GM12891 (cell line): ENCODE measurements at regions not wholly inside any gene's neighbourhood (a gene's known extent, or its start where the extent isn't known, plus 50 kb on each side); places are given as distances from the start of the nearest gene placed in this dataset.

Experiments
- DNase-seq: peaks from one replicate; pipeline ENCODE4 v3.0.0; 2011; ENCODE audit warnings: low spot score; ENCODE audit not compliant: insufficient read length
- FAIRE-seq: peaks from 2 replicates; lab custom pipeline; 2011; peaks lifted over from hg19 to GRCh38; lab: Jason Lieb, UNC
- PAX5 ChIP-seq: IDR thresholded peaks from 2 replicates; pipeline ENCODE4 v1.6.1; 2011; ENCODE audit warnings: low read length, moderate library complexity, mild to moderate bottlenecking; ENCODE audit not compliant: insufficient read depth, severe bottlenecking
- POLR2A ChIP-seq: IDR thresholded peaks from 2 replicates; pipeline ENCODE4 v1.6.1; 2011; ENCODE audit warnings: low read depth, low read length, control low read depth
- POLR2AphosphoS5 ChIP-seq: IDR thresholded peaks from 2 replicates; pipeline ENCODE4 v1.6.1; 2011; ENCODE audit warnings: low read depth, low read length, control low read depth
- POU2F2 ChIP-seq: IDR thresholded peaks from 2 replicates; pipeline ENCODE4 v1.6.1; 2011; ENCODE audit warnings: low read depth, mild to moderate bottlenecking, control low read depth, low read length, moderate library complexity
- SPI1 ChIP-seq: IDR thresholded peaks from 2 replicates; pipeline ENCODE4 v1.6.1; 2011; ENCODE audit warnings: low read depth, low read length, control low read depth
- TAF1 ChIP-seq: IDR thresholded peaks from 2 replicates; pipeline ENCODE4 v1.6.1; 2011; ENCODE audit warnings: low read depth, low read length, control low read depth

- TF ChIP-seq POLR2AphosphoS5 (no peak), SPI1 (no peak), TAF1 (no peak), PAX5 (no peak), POLR2A (no peak), POU2F2 (no peak)
- DNase-seq (no peak), FAIRE-seq (no peak)
Observed at GRCh38 chr2:150889141-150889540, 372.5 kb downstream of the RBM43 start.

- TF ChIP-seq SPI1 (no peak), PAX5 (no peak), TAF1 (no peak), POLR2AphosphoS5 (no peak), POLR2A (no peak)
- FAIRE-seq (no peak), DNase-seq (no peak)
Observed at GRCh38 chr2:150888337-150888736, 373.3 kb downstream of the RBM43 start.

- DNase-seq (no peak), FAIRE-seq (no peak)
- TF ChIP-seq POU2F2 (no peak), POLR2A (no peak), SPI1 (no peak)
Observed at GRCh38 chr2:150887926-150888325, 373.7 kb downstream of the RBM43 start.

- no peak for DNase-seq
- TF ChIP-seq POLR2A (no peak), POLR2AphosphoS5 (no peak), TAF1 (no peak), PAX5 (no peak), POU2F2 (no peak)
- no peak for FAIRE-seq
Observed at GRCh38 chr2:150885774-150886386, 375.8 kb downstream of the RBM43 start.

GRCh38 chr2:150885236-150885635, 376.4 kb downstream of the RBM43 start:
- FAIRE-seq: no peak
- DNase-seq: no peak
- TF ChIP-seq POLR2A (no peak), SPI1 (no peak), TAF1 (no peak), POU2F2 (no peak), POLR2AphosphoS5 (no peak), PAX5 (no peak)

- TF ChIP-seq POU2F2 (no peak), POLR2A (no peak), PAX5 (no peak)
- no peak for DNase-seq
- FAIRE-seq: no peak
Observed at GRCh38 chr2:150883613-150883895, 378.1 kb downstream of the RBM43 start.

GRCh38 chr2:150882751-150883612, 378.7 kb downstream of the RBM43 start:
- DNase-seq (no peak), FAIRE-seq (no peak)
- no peak for TF ChIP-seq POLR2AphosphoS5
- no peak for TF ChIP-seq POLR2A
- TF ChIP-seq POU2F2: no peak
- TF ChIP-seq TAF1: no peak
- TF ChIP-seq PAX5: no peak
- TF ChIP-seq SPI1: no peak

GRCh38 chr2:150880986-150881385, 380.7 kb downstream of the RBM43 start:
- DNase-seq: no peak
- TF ChIP-seq POLR2A: no peak
- TF ChIP-seq POLR2AphosphoS5: no peak
- TF ChIP-seq POU2F2: no peak
- TF ChIP-seq SPI1: no peak
- no peak for FAIRE-seq

- FAIRE-seq: no peak
- no peak for DNase-seq
- TF ChIP-seq POLR2AphosphoS5: no peak
- TF ChIP-seq PAX5: no peak
- TF ChIP-seq SPI1: no peak
- TF ChIP-seq POU2F2: no peak
- no peak for TF ChIP-seq POLR2A
- TF ChIP-seq TAF1: no peak
Observed at GRCh38 chr2:150878356-150878755, 383.3 kb downstream of the RBM43 start.

GRCh38 chr2:150876251-150876950, 385.3 kb downstream of the RBM43 start:
- FAIRE-seq: no peak
- TF ChIP-seq SPI1 (no peak), POLR2A (no peak), PAX5 (no peak)
- DNase-seq: no peak

GRCh38 chr2:150873396-150873772, 385.9 kb upstream of the RND3 start:
- TF ChIP-seq POLR2A (no peak), SPI1 (no peak), PAX5 (no peak), POU2F2 (no peak), TAF1 (no peak), POLR2AphosphoS5 (no peak)
- FAIRE-seq (no peak), DNase-seq (no peak)
